ENCODE measurements at regions not wholly inside any gene's neighbourhood (a gene's known extent, or its start where the extent isn't known, plus 50 kb on each side); places are given as distances from the start of the nearest gene placed in this dataset.

DNA sequence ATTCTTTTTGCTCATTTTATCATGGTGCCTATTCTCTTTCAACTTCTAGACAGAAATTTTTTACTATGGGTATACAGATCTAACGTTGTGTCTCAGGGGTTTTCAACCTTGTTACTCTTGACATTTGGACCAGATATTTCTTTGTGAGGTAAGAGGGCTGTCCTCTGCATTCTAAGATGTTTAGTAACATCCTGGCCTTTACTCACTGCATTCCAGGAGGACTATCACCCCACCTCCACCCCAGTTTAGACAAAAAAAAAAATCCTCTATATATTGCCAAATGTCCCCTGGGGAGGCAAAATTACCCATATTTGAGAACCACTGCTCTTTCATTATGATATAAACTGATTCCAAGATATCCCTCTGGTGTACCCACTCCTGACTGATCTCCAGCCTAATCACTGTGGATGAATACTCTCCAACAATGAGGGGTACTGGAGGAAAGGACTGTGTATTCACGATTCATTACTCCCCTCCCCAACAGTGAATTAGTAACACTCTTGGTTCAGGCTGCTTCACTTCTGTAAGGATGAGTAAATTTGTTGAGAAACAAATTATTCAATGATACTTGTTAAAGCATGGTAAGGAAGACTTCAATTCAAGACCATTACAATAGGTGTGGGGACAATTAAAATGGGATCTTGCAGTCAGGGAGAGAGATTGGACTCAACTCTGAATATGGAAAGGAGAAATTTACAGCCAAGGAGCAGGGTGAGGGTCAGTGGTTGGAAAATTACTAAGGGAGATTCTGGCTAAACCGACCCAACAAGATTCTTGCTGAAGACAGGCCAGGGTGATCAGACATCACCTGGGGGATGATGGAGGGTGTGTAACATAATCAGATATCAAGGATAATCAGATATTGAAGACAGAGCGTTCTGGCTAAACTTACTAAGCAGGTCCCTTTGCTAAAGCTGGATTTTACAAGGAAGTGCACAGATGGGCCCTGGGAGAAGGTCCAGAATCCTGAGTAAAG is 123.8 kb upstream of the DAZL start (continued):
- TF ChIP-seq, protein P1, sequence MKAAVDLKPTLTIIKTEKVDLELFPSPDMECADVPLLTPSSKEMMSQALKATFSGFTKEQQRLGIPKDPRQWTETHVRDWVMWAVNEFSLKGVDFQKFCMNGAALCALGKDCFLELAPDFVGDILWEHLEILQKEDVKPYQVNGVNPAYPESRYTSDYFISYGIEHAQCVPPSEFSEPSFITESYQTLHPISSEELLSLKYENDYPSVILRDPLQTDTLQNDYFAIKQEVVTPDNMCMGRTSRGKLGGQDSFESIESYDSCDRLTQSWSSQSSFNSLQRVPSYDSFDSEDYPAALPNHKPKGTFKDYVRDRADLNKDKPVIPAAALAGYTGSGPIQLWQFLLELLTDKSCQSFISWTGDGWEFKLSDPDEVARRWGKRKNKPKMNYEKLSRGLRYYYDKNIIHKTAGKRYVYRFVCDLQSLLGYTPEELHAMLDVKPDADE (IDR thresholded peaks at IDR 0.05), result no peak
- TF ChIP-seq EZH2phosphoT487 (IDR thresholded peaks at IDR 0.05; ENCODE audit: unreplicated experiment), result no peak
- TF ChIP-seq JUNB (IDR thresholded peaks at IDR 0.05; ENCODE audit: unreplicated experiment), result no peak
- TF ChIP-seq STAT1 (IDR thresholded peaks at IDR 0.05; ENCODE audit: unreplicated experiment), result no peak
- TF ChIP-seq, protein P2, sequence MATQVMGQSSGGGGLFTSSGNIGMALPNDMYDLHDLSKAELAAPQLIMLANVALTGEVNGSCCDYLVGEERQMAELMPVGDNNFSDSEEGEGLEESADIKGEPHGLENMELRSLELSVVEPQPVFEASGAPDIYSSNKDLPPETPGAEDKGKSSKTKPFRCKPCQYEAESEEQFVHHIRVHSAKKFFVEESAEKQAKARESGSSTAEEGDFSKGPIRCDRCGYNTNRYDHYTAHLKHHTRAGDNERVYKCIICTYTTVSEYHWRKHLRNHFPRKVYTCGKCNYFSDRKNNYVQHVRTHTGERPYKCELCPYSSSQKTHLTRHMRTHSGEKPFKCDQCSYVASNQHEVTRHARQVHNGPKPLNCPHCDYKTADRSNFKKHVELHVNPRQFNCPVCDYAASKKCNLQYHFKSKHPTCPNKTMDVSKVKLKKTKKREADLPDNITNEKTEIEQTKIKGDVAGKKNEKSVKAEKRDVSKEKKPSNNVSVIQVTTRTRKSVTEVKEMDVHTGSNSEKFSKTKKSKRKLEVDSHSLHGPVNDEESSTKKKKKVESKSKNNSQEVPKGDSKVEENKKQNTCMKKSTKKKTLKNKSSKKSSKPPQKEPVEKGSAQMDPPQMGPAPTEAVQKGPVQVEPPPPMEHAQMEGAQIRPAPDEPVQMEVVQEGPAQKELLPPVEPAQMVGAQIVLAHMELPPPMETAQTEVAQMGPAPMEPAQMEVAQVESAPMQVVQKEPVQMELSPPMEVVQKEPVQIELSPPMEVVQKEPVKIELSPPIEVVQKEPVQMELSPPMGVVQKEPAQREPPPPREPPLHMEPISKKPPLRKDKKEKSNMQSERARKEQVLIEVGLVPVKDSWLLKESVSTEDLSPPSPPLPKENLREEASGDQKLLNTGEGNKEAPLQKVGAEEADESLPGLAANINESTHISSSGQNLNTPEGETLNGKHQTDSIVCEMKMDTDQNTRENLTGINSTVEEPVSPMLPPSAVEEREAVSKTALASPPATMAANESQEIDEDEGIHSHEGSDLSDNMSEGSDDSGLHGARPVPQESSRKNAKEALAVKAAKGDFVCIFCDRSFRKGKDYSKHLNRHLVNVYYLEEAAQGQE (IDR thresholded peaks at IDR 0.05; ENCODE audit: unreplicated experiment), result no peak
- TF ChIP-seq ZNF114 (CRISPR knock-in tag; IDR thresholded peaks at IDR 0.05), result no peak
- TF ChIP-seq, protein P3, sequence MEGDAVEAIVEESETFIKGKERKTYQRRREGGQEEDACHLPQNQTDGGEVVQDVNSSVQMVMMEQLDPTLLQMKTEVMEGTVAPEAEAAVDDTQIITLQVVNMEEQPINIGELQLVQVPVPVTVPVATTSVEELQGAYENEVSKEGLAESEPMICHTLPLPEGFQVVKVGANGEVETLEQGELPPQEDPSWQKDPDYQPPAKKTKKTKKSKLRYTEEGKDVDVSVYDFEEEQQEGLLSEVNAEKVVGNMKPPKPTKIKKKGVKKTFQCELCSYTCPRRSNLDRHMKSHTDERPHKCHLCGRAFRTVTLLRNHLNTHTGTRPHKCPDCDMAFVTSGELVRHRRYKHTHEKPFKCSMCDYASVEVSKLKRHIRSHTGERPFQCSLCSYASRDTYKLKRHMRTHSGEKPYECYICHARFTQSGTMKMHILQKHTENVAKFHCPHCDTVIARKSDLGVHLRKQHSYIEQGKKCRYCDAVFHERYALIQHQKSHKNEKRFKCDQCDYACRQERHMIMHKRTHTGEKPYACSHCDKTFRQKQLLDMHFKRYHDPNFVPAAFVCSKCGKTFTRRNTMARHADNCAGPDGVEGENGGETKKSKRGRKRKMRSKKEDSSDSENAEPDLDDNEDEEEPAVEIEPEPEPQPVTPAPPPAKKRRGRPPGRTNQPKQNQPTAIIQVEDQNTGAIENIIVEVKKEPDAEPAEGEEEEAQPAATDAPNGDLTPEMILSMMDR (conservative IDR thresholded peaks at IDR 0.05; ENCODE audit: low read depth in 2 of 2), result no peak
- no peak for TF ChIP-seq ZNF331 (CRISPR knock-in tag; IDR thresholded peaks at IDR 0.05; ENCODE audit: low read depth)
- no peak for TF ChIP-seq EZH2 (IDR thresholded peaks at IDR 0.05; ENCODE audit: low read depth, unreplicated experiment)
- TF ChIP-seq NANOG (IDR thresholded peaks at IDR 0.05; ENCODE audit: borderline replicate concordance), result no peak
- no peak for TF ChIP-seq POLR2AphosphoS5 (IDR thresholded peaks at IDR 0.05; ENCODE audit: low read depth)
- no peak for TF ChIP-seq CREB1 (CRISPR knock-in tag; IDR thresholded peaks at IDR 0.05; ENCODE audit: low read depth)

Measured in GM23338 (cell line).